ENCODE measurements at regions not wholly inside any gene's neighbourhood (a gene's known extent, or its start where the extent isn't known, plus 50 kb on each side); places are given as distances from the start of the nearest gene placed in this dataset.

GRCh38 chr11:96755752-96756151 is 365.9 kb downstream of the JRKL start:
- H3K27me3 ChIP-seq (ENCODE audit: control insufficient read depth, insufficient read depth, low read length), result no peaks in the 10 kb centered on the region
- TF ChIP-seq CTCF (IDR thresholded peaks at IDR 0.05; ENCODE audit: insufficient read depth, low read length, poor library complexity, severe bottlenecking), result no peak
- H3K36me3 ChIP-seq (ENCODE audit: control insufficient read depth, insufficient read depth, low read length), result no peaks in the 10 kb centered on the region
- H3K4me3 ChIP-seq (ENCODE audit: low read depth, low read length), result no peak overlapping the region
- DNase-seq (ENCODE audit: low read depth), result no peak

GRCh38 chr11:96758957-96759356 is 369.1 kb downstream of the JRKL start:
- no peak for TF ChIP-seq CTCF (IDR thresholded peaks at IDR 0.05; ENCODE audit: insufficient read depth, low read length, poor library complexity, severe bottlenecking)
- no peak overlapping the region for H3K4me3 ChIP-seq (ENCODE audit: low read depth, low read length)
- no peaks in the 10 kb centered on the region for H3K27me3 ChIP-seq (ENCODE audit: control insufficient read depth, insufficient read depth, low read length)
- no peaks in the 10 kb centered on the region for H3K36me3 ChIP-seq (ENCODE audit: control insufficient read depth, insufficient read depth, low read length)
- no peak for DNase-seq (ENCODE audit: low read depth)

GRCh38 chr11:96760306-96760705 is 370.5 kb downstream of the JRKL start:
- no peak for TF ChIP-seq CTCF (IDR thresholded peaks at IDR 0.05; ENCODE audit: insufficient read depth, low read length, poor library complexity, severe bottlenecking)
- H3K27me3 ChIP-seq (ENCODE audit: control insufficient read depth, insufficient read depth, low read length), result no peaks in the 10 kb centered on the region
- H3K4me3 ChIP-seq (ENCODE audit: low read depth, low read length), result no peak overlapping the region
- no peak for DNase-seq (ENCODE audit: low read depth)
- H3K36me3 ChIP-seq (ENCODE audit: control insufficient read depth, insufficient read depth, low read length), result no peaks in the 10 kb centered on the region

- Histone ChIP-seq H3K4me3 (ENCODE audit: low read depth, low read length) (no peak overlapping the region), H3K27me3 (ENCODE audit: control insufficient read depth, insufficient read depth, low read length) (no peaks in the 10 kb centered on the region), H3K36me3 (ENCODE audit: control insufficient read depth, insufficient read depth, low read length) (no peaks in the 10 kb centered on the region)
- TF ChIP-seq CTCF (IDR thresholded peaks at IDR 0.05; ENCODE audit: insufficient read depth, low read length, poor library complexity, severe bottlenecking), result no peak
- no peak for DNase-seq (ENCODE audit: low read depth)
Observed at GRCh38 chr11:96760815-96761214, 371.0 kb downstream of the JRKL start.

- Histone ChIP-seq H3K4me3 (ENCODE audit: low read depth, low read length) (no peak overlapping the region), H3K27me3 (ENCODE audit: control insufficient read depth, insufficient read depth, low read length) (no peaks in the 10 kb centered on the region), H3K36me3 (ENCODE audit: control insufficient read depth, insufficient read depth, low read length) (no peaks in the 10 kb centered on the region)
- no peak for TF ChIP-seq CTCF (IDR thresholded peaks at IDR 0.05; ENCODE audit: insufficient read depth, low read length, poor library complexity, severe bottlenecking)
- DNase-seq (ENCODE audit: low read depth), result no peak
Observed at GRCh38 chr11:96761451-96761850, 371.6 kb downstream of the JRKL start.

- DNase-seq (ENCODE audit: low read depth), result no peak
- Histone ChIP-seq H3K4me3 (ENCODE audit: low read depth, low read length) (no peak overlapping the region), H3K27me3 (ENCODE audit: control insufficient read depth, insufficient read depth, low read length) (no peaks in the 10 kb centered on the region), H3K36me3 (ENCODE audit: control insufficient read depth, insufficient read depth, low read length) (no peaks in the 10 kb centered on the region)
- TF ChIP-seq CTCF (IDR thresholded peaks at IDR 0.05; ENCODE audit: insufficient read depth, low read length, poor library complexity, severe bottlenecking), result no peak
Observed at GRCh38 chr11:96763244-96763643, 373.4 kb downstream of the JRKL start.
